ENCODE measurements at regions not wholly inside any gene's neighbourhood (a gene's known extent, or its start where the extent isn't known, plus 50 kb on each side); places are given as distances from the start of the nearest gene placed in this dataset.

- no peaks in the 10 kb centered on the region for H3K4me1 Mint-ChIP-seq (ENCODE audit: low read depth)
- no peak for TF ChIP-seq CTCF (IDR thresholded peaks at IDR 0.05)
- H3K27ac Mint-ChIP-seq (ENCODE audit: unreplicated experiment): no peak overlapping the region
- DNase-seq (ENCODE audit: low spot score): no peak
- H3K4me3 Mint-ChIP-seq (ENCODE audit: unreplicated experiment): no peak overlapping the region
- peaks cover 4% of the 10 kb centered on the region for H3K9me3 Mint-ChIP-seq (ENCODE audit: low read depth)
- no peaks in the 10 kb centered on the region for H3K36me3 Mint-ChIP-seq (ENCODE audit: low read depth)
- H3K27me3 Mint-ChIP-seq (ENCODE audit: low read depth): peaks cover 14% of the 10 kb centered on the region
These were observed 530.2 kb upstream of the MAN1A1 start for GRCh38 chr6:119879731-119880130.

GRCh38 chr6:119874381-119874780, 524.8 kb upstream of the MAN1A1 start:
- no peak for DNase-seq (ENCODE audit: low spot score)
- Mint-ChIP-seq H3K9me3 (ENCODE audit: low read depth) (no peaks in the 10 kb centered on the region), H3K27ac (ENCODE audit: unreplicated experiment) (no peak overlapping the region), H3K4me3 (ENCODE audit: unreplicated experiment) (no peak overlapping the region), H3K36me3 (ENCODE audit: low read depth) (no peaks in the 10 kb centered on the region), H3K4me1 (ENCODE audit: low read depth) (no peaks in the 10 kb centered on the region), H3K27me3 (ENCODE audit: low read depth) (peaks cover 10% of the 10 kb centered on the region)
- no peak for TF ChIP-seq CTCF (IDR thresholded peaks at IDR 0.05)

GRCh38 chr6:119873107-119873506, 523.5 kb upstream of the MAN1A1 start:
- TF ChIP-seq CTCF (IDR thresholded peaks at IDR 0.05): no peak
- Mint-ChIP-seq H3K27me3 (ENCODE audit: low read depth) (peaks cover 11% of the 10 kb centered on the region), H3K4me1 (ENCODE audit: low read depth) (no peaks in the 10 kb centered on the region), H3K36me3 (ENCODE audit: low read depth) (no peaks in the 10 kb centered on the region), H3K4me3 (ENCODE audit: unreplicated experiment) (no peak overlapping the region), H3K27ac (ENCODE audit: unreplicated experiment) (no peak overlapping the region), H3K9me3 (ENCODE audit: low read depth) (no peaks in the 10 kb centered on the region)
- no peak for DNase-seq (ENCODE audit: low spot score)

GRCh38 chr6:119871520-119871919, 522.0 kb upstream of the MAN1A1 start:
- no peak overlapping the region for H3K27ac Mint-ChIP-seq (ENCODE audit: unreplicated experiment)
- TF ChIP-seq CTCF (IDR thresholded peaks at IDR 0.05): no peak
- peaks cover 11% of the 10 kb centered on the region for H3K27me3 Mint-ChIP-seq (ENCODE audit: low read depth)
- H3K4me1 Mint-ChIP-seq (ENCODE audit: low read depth): no peaks in the 10 kb centered on the region
- peaks cover 3% of the 10 kb centered on the region for H3K9me3 Mint-ChIP-seq (ENCODE audit: low read depth)
- H3K4me3 Mint-ChIP-seq (ENCODE audit: unreplicated experiment): no peak overlapping the region
- DNase-seq (ENCODE audit: low spot score): no peak
- H3K36me3 Mint-ChIP-seq (ENCODE audit: low read depth): no peaks in the 10 kb centered on the region

- Mint-ChIP-seq H3K4me1 (ENCODE audit: low read depth) (peaks cover 6% of the 10 kb centered on the region), H3K36me3 (ENCODE audit: low read depth) (peaks cover 1% of the 10 kb centered on the region), H3K27me3 (ENCODE audit: low read depth) (peaks cover 3% of the 10 kb centered on the region), H3K27ac (ENCODE audit: unreplicated experiment) (no peak overlapping the region), H3K9me3 (ENCODE audit: low read depth) (peaks cover 14% of the 10 kb centered on the region), H3K4me3 (ENCODE audit: unreplicated experiment) (no peak overlapping the region)
- no peak for TF ChIP-seq CTCF (IDR thresholded peaks at IDR 0.05)
- DNase-seq (ENCODE audit: low spot score): no peak
These were observed 516.1 kb upstream of the MAN1A1 start for GRCh38 chr6:119865466-119866350.

Data from chondrocyte (in vitro differentiated cells).